ENCODE measurements at regions not wholly inside any gene's neighbourhood (a gene's known extent, or its start where the extent isn't known, plus 50 kb on each side); places are given as distances from the start of the nearest gene placed in this dataset.

DNA sequence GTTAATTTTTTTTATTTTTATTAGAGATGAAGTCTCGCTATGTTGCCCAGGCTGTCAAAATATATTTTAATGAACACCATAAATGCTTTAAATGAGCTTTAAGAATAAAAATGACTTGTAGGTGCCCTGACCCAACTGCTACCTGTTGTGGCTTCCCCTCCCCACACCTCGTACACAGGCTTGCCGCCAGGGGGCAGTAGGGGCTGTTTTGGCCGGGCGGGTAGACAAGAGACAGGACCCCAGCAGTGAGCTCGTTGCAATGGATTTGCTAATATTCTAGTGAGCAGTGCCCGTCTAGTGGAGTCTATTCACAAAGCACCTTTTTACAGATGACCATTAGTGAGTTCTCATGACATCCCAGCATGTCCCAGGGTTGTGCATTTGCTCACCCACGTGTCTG, 418.1 kb downstream of the OCA2 start:
- Mint-ChIP-seq H3K4me3 (no peak overlapping the region), H3K9me3 (no peaks in the 10 kb centered on the region), H3K4me1 (ENCODE audit: low read depth) (no peaks in the 10 kb centered on the region), H3K27ac (no peak overlapping the region), H3K36me3 (ENCODE audit: low read depth) (no peaks in the 10 kb centered on the region), H3K27me3 (ENCODE audit: insufficient read depth) (peaks cover 2% of the 10 kb centered on the region)
- intact Hi-C loops (cut with micrococcal nuclease), result no loop called here
- DNase-seq (ENCODE audit: low spot score), result no peak

DNA sequence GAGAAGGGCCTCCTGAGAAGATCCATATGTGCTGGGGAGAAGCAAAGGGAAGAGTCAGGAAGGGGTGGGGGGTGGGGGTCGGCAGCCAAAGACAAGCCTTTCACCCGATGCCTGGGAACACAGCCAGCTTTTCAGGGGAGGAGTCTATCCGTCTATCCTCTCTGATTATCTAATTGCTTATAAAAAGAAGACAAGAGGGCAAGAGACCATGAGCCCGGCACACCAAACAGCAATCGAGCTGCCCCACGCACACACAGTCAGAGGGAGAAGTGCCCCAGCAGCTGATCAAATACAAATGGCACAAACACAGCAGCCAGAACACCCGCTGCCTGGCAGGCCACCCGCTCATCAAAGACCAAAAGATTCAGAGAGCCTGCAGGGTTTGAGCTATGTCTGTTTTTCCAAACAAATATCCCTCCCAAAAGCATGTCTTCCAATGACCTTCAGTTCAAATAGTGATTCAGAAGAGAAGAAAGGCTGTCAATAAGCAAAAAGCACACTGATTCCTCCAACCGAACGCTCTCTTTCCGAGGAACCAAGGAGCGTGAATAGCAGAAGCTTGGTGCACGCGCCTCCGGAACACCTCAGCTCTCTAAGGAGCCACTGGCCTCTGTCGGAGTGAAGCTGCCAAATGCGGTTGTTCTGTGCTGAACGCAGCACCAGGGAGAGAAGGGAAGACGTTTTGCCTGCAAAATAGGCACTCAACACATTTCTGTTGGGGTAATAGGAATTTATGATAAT, 419.2 kb downstream of the OCA2 start:
- no peaks in the 10 kb centered on the region for H3K36me3 Mint-ChIP-seq (ENCODE audit: low read depth)
- H3K4me3 Mint-ChIP-seq, result no peak overlapping the region
- H3K27me3 Mint-ChIP-seq (ENCODE audit: insufficient read depth), result peaks cover 2% of the 10 kb centered on the region
- H3K27ac Mint-ChIP-seq, result no peak overlapping the region
- H3K4me1 Mint-ChIP-seq (ENCODE audit: low read depth), result no peaks in the 10 kb centered on the region
- no peak for DNase-seq (ENCODE audit: low spot score)
- no peaks in the 10 kb centered on the region for H3K9me3 Mint-ChIP-seq
- intact Hi-C loops (cut with micrococcal nuclease), result no loop called here

DNA sequence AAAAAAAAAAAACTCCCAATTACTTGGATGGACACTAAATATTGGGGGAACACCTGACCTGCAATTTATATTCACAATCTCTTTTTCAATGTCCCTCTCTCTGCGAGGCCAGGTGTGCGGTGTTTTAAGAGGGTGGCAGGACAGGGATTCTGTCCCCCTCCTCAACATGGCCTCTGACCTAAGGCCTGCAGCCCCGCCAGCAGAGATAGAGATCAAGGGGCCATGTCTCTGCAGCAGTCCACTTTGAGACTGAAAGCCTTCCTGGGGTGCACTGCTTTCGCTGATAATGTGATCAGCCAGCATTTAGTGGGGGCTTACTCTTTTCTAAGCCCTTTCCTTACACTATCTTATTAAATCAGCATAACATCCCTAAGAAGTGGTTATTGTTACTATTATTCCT, 419.9 kb downstream of the OCA2 start:
- no peak overlapping the region for H3K27ac Mint-ChIP-seq
- intact Hi-C loops (cut with micrococcal nuclease), result no loop called here
- H3K4me1 Mint-ChIP-seq (ENCODE audit: low read depth), result no peaks in the 10 kb centered on the region
- H3K27me3 Mint-ChIP-seq (ENCODE audit: insufficient read depth), result peaks cover 2% of the 10 kb centered on the region
- no peaks in the 10 kb centered on the region for H3K9me3 Mint-ChIP-seq
- no peaks in the 10 kb centered on the region for H3K36me3 Mint-ChIP-seq (ENCODE audit: low read depth)
- no peak overlapping the region for H3K4me3 Mint-ChIP-seq
- DNase-seq (ENCODE audit: low spot score), result no peak

DNA sequence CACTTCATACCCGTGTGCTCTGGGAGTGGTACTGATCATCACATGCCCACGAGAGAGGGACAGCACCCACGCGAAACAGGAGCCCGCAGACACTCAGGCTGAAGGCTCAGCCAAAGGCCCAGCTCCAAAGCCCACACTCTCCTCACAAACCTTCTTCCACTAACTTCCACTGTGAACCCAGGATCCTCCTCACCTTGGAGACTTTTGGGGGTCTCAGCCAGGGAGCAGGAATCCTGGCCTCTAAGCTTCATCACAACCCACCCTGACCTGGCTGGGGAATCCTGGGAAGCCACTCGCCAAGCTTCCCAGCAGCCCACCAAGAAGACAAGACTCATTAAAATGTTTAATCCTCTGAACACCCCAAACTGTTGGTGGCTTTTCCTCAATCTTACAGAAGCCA, 421.2 kb downstream of the OCA2 start:
- intact Hi-C loops (cut with micrococcal nuclease), result no loop called here
- Mint-ChIP-seq H3K27ac (no peak overlapping the region), H3K4me3 (no peak overlapping the region), H3K9me3 (peaks cover 6% of the 10 kb centered on the region), H3K36me3 (ENCODE audit: low read depth) (no peaks in the 10 kb centered on the region), H3K27me3 (ENCODE audit: insufficient read depth) (peaks cover 2% of the 10 kb centered on the region), H3K4me1 (ENCODE audit: low read depth) (no peaks in the 10 kb centered on the region)
- DNase-seq (ENCODE audit: low spot score), result no peak

DNA sequence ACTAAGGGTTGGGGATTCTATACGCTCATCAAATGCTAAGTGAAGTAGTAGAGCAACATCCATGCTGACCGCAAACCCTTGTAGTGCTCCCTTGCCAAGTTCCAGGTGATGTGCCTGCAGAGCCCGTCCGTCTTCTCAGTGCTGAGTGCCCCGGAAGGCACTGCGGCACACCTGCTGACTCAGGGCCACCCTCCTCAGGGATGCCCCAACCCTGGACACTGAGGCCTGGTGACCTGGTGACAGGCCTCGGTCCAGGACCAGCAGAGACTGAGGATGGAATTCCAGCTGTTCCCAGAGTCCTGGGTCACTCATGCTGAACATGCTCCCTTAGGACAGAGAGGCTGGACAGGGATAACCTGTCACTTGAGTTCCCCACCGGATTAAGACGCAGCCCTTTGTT, 422.5 kb downstream of the OCA2 start:
- no peak overlapping the region for H3K27ac Mint-ChIP-seq
- intact Hi-C loops (cut with micrococcal nuclease), result no loop called here
- peaks cover 16% of the 10 kb centered on the region for H3K9me3 Mint-ChIP-seq
- H3K4me3 Mint-ChIP-seq, result no peak overlapping the region
- no peak for DNase-seq (ENCODE audit: low spot score)
- H3K27me3 Mint-ChIP-seq (ENCODE audit: insufficient read depth), result peaks cover 2% of the 10 kb centered on the region
- H3K4me1 Mint-ChIP-seq (ENCODE audit: low read depth), result no peaks in the 10 kb centered on the region
- H3K36me3 Mint-ChIP-seq (ENCODE audit: low read depth), result no peaks in the 10 kb centered on the region

DNA sequence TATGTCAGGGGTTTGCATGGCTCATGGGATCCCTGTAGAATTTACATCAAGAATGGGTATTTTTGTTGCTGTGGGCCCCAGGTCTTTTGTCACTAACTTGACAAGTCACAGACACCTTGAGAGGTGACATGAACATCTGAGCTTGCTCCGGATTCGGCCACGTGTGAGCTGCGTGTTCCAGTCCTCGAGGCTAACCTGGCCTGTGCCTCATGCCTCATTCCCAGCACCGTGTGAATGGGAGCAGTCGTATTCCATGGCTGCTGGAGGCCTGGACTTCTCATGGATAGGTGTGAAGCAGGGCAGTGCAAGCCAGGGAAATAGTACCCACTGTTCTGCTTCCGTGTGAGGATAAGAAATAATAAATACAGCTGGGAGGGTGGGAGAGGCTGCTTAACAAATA, 423.5 kb downstream of the OCA2 start:
- intact Hi-C loops (cut with micrococcal nuclease), result no loop called here
- Mint-ChIP-seq H3K27me3 (ENCODE audit: insufficient read depth) (peaks cover 2% of the 10 kb centered on the region), H3K4me3 (no peak overlapping the region), H3K27ac (no peak overlapping the region), H3K4me1 (ENCODE audit: low read depth) (no peaks in the 10 kb centered on the region), H3K9me3 (peaks cover 21% of the 10 kb centered on the region), H3K36me3 (ENCODE audit: low read depth) (no peaks in the 10 kb centered on the region)
- DNase-seq (ENCODE audit: low spot score), result no peak

DNA sequence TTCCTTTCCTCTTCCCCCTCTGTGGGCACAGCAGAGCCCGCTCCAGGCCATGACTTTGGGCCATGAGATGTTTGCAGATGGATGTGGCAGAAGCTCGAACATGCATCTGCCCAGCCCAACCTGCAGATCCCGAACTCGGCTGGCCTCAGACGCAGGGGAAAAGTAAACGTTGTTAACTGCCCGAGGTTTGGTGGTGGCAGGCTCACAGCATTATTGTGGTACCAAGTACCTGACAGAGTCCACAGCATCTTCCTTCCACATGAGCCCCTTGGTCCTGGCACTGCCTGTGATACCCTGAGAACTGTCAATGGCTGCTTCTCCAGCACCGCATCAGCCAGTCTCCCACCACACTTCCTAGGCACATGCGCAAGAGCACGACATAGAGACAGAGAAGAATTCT, 424.3 kb downstream of the OCA2 start:
- intact Hi-C loops (cut with micrococcal nuclease), result no loop called here
- no peak for DNase-seq (ENCODE audit: low spot score)
- Mint-ChIP-seq H3K4me1 (ENCODE audit: low read depth) (no peaks in the 10 kb centered on the region), H3K9me3 (peaks cover 28% of the 10 kb centered on the region), H3K27me3 (ENCODE audit: insufficient read depth) (no peaks in the 10 kb centered on the region), H3K4me3 (no peak overlapping the region), H3K27ac (no peak overlapping the region), H3K36me3 (ENCODE audit: low read depth) (no peaks in the 10 kb centered on the region)

DNA sequence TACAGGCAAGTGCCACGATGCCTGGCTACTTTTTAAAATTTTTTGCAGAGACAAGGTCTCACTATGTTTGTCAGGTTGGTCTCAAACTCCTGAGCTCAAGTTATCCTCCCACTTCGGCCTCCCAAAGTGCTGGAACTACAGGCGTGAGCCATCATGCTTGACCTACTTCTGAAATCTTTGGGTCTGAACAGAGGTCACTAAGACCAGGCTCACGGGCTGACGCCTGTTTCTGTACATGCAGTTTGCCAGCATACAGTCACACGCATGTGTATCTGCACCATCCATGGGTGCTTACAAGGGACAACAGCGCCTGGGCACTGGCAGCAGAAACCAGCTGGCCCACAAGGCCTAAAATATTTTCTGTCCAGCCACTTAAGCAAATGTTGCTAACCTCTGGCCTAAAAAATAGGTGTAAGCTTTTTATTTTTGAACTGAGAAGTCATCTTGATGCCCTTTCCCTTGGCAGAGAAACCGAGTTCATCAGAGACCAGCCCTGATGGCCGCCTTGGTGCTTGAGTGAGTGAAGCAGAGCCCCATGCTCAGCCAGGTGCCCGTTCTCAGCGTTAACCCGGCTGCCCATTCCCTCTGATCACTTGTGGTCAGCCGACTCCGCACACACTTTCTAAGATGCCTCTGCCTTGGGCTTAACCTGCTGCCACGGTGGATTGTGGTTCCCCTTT, 425.2 kb downstream of the OCA2 start:
- H3K27ac Mint-ChIP-seq, result no peak overlapping the region
- H3K27me3 Mint-ChIP-seq (ENCODE audit: insufficient read depth), result no peaks in the 10 kb centered on the region
- no peak overlapping the region for H3K4me3 Mint-ChIP-seq
- H3K4me1 Mint-ChIP-seq (ENCODE audit: low read depth), result no peaks in the 10 kb centered on the region
- peaks cover 32% of the 10 kb centered on the region for H3K9me3 Mint-ChIP-seq
- no peaks in the 10 kb centered on the region for H3K36me3 Mint-ChIP-seq (ENCODE audit: low read depth)
- intact Hi-C loops (cut with micrococcal nuclease), result no loop called here
- no peak for DNase-seq (ENCODE audit: low spot score)

DNA sequence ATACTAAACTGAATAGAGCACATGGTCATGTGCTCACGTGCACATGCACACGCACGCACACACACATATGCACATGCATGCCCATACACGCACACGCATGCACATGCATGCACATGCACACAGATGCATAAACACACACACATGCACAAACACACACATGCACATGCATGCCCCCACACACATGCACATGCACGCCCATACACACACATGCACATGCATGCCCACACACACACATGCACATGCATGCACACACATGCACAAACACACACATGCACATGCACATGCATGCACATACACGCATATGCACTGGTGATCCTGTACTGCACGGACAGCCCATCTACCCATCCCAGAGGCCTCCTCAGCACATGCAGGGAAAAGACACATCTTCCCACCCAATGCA, 426.6 kb downstream of the OCA2 start:
- intact Hi-C loops (cut with micrococcal nuclease), result no loop called here
- Mint-ChIP-seq H3K4me3 (no peak overlapping the region), H3K27me3 (ENCODE audit: insufficient read depth) (no peaks in the 10 kb centered on the region), H3K36me3 (ENCODE audit: low read depth) (no peaks in the 10 kb centered on the region), H3K4me1 (ENCODE audit: low read depth) (no peaks in the 10 kb centered on the region), H3K9me3 (peaks cover 32% of the 10 kb centered on the region), H3K27ac (no peak overlapping the region)
- DNase-seq (ENCODE audit: low spot score), result no peak

DNA sequence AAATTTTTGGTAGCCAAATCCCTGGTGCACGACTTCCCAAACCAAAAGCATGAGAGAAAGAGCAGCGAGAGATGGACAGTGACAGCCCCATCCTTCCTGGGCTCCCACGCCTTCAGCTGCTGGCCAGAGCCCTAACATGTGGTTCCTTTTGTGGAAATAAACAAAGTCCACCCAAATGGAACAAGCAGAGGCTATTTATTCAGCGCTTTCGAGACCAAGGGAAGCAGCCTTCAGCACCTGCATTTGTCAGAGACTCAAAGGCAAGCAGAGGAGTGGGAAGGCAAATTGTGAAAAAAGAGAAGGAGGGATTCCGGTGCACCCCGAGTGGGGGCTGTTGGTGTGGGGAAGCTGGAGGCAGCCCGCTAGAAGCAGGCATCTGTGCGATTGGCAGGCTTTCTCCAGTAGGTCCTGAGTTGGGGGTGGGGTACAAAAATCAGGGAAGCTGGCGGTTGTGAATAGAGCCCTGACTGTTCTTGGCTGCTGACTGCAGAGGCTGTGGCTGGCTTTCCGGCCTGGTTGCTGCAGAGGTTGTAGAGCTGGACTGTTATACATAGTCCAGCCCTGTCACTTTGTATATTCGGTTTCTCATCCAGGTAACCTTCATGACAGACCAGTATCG, 427.2 kb downstream of the OCA2 start:
- no peak for DNase-seq (ENCODE audit: low spot score)
- H3K27me3 Mint-ChIP-seq (ENCODE audit: insufficient read depth), result no peaks in the 10 kb centered on the region
- no peaks in the 10 kb centered on the region for H3K36me3 Mint-ChIP-seq (ENCODE audit: low read depth)
- intact Hi-C loops (cut with micrococcal nuclease), result no loop called here
- H3K9me3 Mint-ChIP-seq, result peaks cover 32% of the 10 kb centered on the region
- no peak overlapping the region for H3K27ac Mint-ChIP-seq
- no peak overlapping the region for H3K4me3 Mint-ChIP-seq
- no peaks in the 10 kb centered on the region for H3K4me1 Mint-ChIP-seq (ENCODE audit: low read depth)

DNA sequence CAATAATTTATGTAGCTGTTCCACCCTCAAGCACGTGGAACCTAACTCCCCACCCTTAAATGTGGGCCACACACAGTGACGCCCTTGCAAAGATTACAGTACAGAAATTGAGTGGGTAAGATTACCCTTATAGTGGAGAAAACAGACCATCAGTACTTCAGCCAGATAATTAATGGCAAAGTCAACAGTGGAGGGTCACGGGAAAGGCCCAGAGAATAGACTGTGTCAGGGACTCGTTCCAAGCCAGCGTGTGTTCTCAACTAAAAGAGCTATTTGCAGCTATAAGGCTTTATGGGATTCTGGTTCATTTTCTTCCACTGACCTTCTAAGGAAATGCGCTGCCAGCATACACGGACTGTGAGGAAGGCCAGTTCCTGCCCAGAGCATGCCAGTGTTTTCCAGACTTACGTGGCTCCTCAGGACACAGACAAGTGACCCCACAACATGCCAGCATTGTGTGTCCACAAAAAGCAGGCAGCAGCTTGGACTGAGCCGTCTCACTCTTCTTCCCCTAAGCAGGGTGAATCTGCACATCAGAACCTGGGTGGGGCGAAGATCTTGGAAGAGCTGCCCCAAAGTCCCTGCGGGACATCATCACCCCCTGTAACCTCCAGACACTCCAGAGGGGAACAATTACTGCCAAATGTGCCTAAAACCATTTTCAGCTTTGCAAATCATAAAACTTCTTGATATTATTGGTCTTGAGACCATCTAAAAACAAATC, 428.5 kb downstream of the OCA2 start:
- H3K27ac Mint-ChIP-seq, result no peak overlapping the region

DNA sequence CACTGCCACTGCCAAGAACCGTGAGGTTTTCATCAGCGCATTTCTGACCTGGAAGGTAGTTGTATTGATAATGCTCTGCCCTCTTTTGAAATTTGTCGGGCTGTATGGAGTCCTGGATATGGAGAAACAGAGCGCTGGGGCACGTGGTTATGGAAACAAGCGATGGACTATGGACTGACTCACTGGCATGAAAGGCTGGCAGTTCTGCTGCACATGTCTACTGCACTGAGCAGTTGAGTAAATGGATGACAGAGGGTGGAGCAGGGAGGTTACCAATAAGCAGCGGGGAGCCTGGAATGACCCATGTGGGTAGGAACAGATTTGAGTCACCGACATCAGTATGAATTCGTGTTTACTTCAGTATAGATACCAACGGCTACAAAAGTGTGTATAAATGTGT, 429.5 kb downstream of the OCA2 start:
- intact Hi-C loops (cut with micrococcal nuclease), result no loop called here
- no peak for DNase-seq (ENCODE audit: low spot score)
- peaks cover 32% of the 10 kb centered on the region for H3K9me3 Mint-ChIP-seq
- H3K27me3 Mint-ChIP-seq (ENCODE audit: insufficient read depth), result no peaks in the 10 kb centered on the region
- no peaks in the 10 kb centered on the region for H3K36me3 Mint-ChIP-seq (ENCODE audit: low read depth)
- H3K4me3 Mint-ChIP-seq, result no peak overlapping the region
- H3K27ac Mint-ChIP-seq, result no peak overlapping the region
- H3K4me1 Mint-ChIP-seq (ENCODE audit: low read depth), result no peaks in the 10 kb centered on the region

More for the DNA sequence above, 428.5 kb downstream of the OCA2 start:
- no peaks in the 10 kb centered on the region for H3K27me3 Mint-ChIP-seq (ENCODE audit: insufficient read depth)
- intact Hi-C loops (cut with micrococcal nuclease), result no loop called here
- peaks cover 32% of the 10 kb centered on the region for H3K9me3 Mint-ChIP-seq
- no peak for DNase-seq (ENCODE audit: low spot score)
- no peaks in the 10 kb centered on the region for H3K36me3 Mint-ChIP-seq (ENCODE audit: low read depth)
- no peaks in the 10 kb centered on the region for H3K4me1 Mint-ChIP-seq (ENCODE audit: low read depth)
- no peak overlapping the region for H3K4me3 Mint-ChIP-seq

Measured in activated T-helper 1 cell treated with anti-CD3 and anti-CD28 coated beads, Interleukin-12 subunit alpha, Interleukin-12 subunit beta, Interleukin-2, Interleukin-4 antibody, amounts not matched to agents 30 ng/mL and 10 ng/mL and 1 ng/mL, durations not matched to agents 14 hours and 24 hours and 36 hours (primary cell).